ENCODE measurements at regions not wholly inside any gene's neighbourhood (a gene's known extent, or its start where the extent isn't known, plus 50 kb on each side); places are given as distances from the start of the nearest gene placed in this dataset.
A peak's percentile ranks its signal among the peaks of the same experiment; 100 is the strongest.
"Not testable (repeated sequence)": the region's sequence is repeated elsewhere in the genome, so short reads cannot be mapped to it uniquely, and the experiment has no call there.

GRCh38 chr1:121079655-121080054, 104.5 kb downstream of the FAM72B start:
- H3K9me3 ChIP-seq; H3K27ac ChIP-seq; intact Hi-C loops (cut with DNase I); H3K4me3 ChIP-seq; H3K27me3 ChIP-seq; H3K4me1 ChIP-seq; DNase-seq; H3K36me3 ChIP-seq; ATAC-seq: not testable (repeated sequence)

GRCh38 chr1:121080197-121080903, 103.8 kb downstream of the FAM72B start:
- intact Hi-C loops (cut with DNase I); H3K4me1 ChIP-seq; H3K27me3 ChIP-seq; H3K36me3 ChIP-seq; H3K27ac ChIP-seq; H3K9me3 ChIP-seq: not testable (repeated sequence)
- WGBS, 4 donors: 21 to 43% (median 30%) methylated on average over 5 to 11 of the region's 11 CpGs
- peak overlapping the region in 1 of 12 donors; percentile 16 for H3K4me3 ChIP-seq
- DNase-seq (peak in 1 of 5 donors; percentile 14), ATAC-seq (peak in 1 of 4 donors; percentile 54)

GRCh38 chr1:121080904-121081264, 103.3 kb downstream of the FAM72B start:
- WGBS, 4 donors: 41 to 57% (median 46%) methylated on average over 4 to 8 of the region's 8 CpGs
- ATAC-seq; intact Hi-C loops (cut with DNase I): not testable (repeated sequence)

GRCh38 chr1:121081625-121082199, 102.4 kb downstream of the FAM72B start:
- H3K9me3 ChIP-seq; ATAC-seq; H3K4me3 ChIP-seq; DNase-seq; intact Hi-C loops (cut with DNase I); H3K36me3 ChIP-seq; H3K27me3 ChIP-seq; H3K27ac ChIP-seq; H3K4me1 ChIP-seq: not testable (repeated sequence)
- 4 to 37% (median 31%) methylated on average over 1 to 2 of the region's 2 CpGs for WGBS, 4 donors

More at GRCh38 chr1:121080904-121081264, 103.3 kb downstream of the FAM72B start:
- not testable (repeated sequence) for H3K4me1 ChIP-seq, H3K27me3 ChIP-seq, H3K4me3 ChIP-seq, H3K9me3 ChIP-seq, H3K27ac ChIP-seq, H3K36me3 ChIP-seq, DNase-seq

- ATAC-seq; H3K4me1 ChIP-seq; H3K4me3 ChIP-seq; intact Hi-C loops (cut with DNase I); H3K27me3 ChIP-seq; H3K27ac ChIP-seq; H3K36me3 ChIP-seq; DNase-seq; H3K9me3 ChIP-seq: not testable (repeated sequence)
- WGBS, 4 donors: 78 to 83% methylated on average over 1 of the region's 2 CpGs; no CpG with 5 or more reads in 2 of the 4 donors
These were observed 101.1 kb downstream of the FAM72B start for GRCh38 chr1:121082995-121083394.

- H3K27ac ChIP-seq; H3K27me3 ChIP-seq; intact Hi-C loops (cut with DNase I); H3K4me3 ChIP-seq; ATAC-seq; H3K36me3 ChIP-seq; H3K4me1 ChIP-seq; H3K9me3 ChIP-seq; DNase-seq: not testable (repeated sequence)
- 25 to 76% (median 55%) methylated on average over 1 to 3 of the region's 3 CpGs for WGBS, 4 donors
These were observed 97.9 kb downstream of the FAM72B start for GRCh38 chr1:121086249-121086648.

GRCh38 chr1:121087221-121087620, 96.9 kb downstream of the FAM72B start:
- H3K36me3 ChIP-seq; H3K9me3 ChIP-seq; H3K27me3 ChIP-seq; H3K4me1 ChIP-seq; DNase-seq; intact Hi-C loops (cut with DNase I): not testable (repeated sequence)
- Histone ChIP-seq H3K4me3 (peak overlapping the region in 1 of 12 donors; percentile 43), H3K27ac (peak overlapping the region in 1 of 12 donors; percentile 55)
- ATAC-seq: peak in 2 of 4 donors; percentile 26 to 34

- H3K36me3 ChIP-seq; ATAC-seq; H3K27me3 ChIP-seq; H3K4me1 ChIP-seq; H3K9me3 ChIP-seq; H3K27ac ChIP-seq; intact Hi-C loops (cut with DNase I); DNase-seq: not testable (repeated sequence)
- WGBS, 4 donors: 80 to 92% (median 90%) methylated on average over 2 to 3 of the region's 5 CpGs; no CpG with 5 or more reads in 1 of the 4 donors
- H3K4me3 ChIP-seq: peak overlapping the region in 1 of 12 donors; percentile 26
These were observed 95.6 kb downstream of the FAM72B start for GRCh38 chr1:121088568-121088967.

- H3K9me3 ChIP-seq; H3K4me3 ChIP-seq; intact Hi-C loops (cut with DNase I); H3K36me3 ChIP-seq; H3K27me3 ChIP-seq; H3K4me1 ChIP-seq: not testable (repeated sequence)
- DNase-seq (peak in 1 of 5 donors; percentile 26), ATAC-seq (peak; percentile 50 to 86 (median 84))
- WGBS, 4 donors: 46 to 65% (median 60%) methylated on average over 1 to 2 of the region's 2 CpGs; no CpG with 5 or more reads in 1 of the 4 donors
- peak overlapping the region in 1 of 12 donors; percentile 55 for H3K27ac ChIP-seq
These were observed 91.7 kb downstream of the FAM72B start for GRCh38 chr1:121092329-121092968.

- intact Hi-C loops (cut with DNase I); ATAC-seq; DNase-seq; H3K36me3 ChIP-seq; H3K4me1 ChIP-seq; H3K27me3 ChIP-seq; H3K4me3 ChIP-seq; H3K27ac ChIP-seq; H3K9me3 ChIP-seq: not testable (repeated sequence)
- whole genome bisulfite sequencing, 4 donors: 82 to 100% (median 92%) methylated on average over 1 to 2 of the region's 2 CpGs
These were observed 89.1 kb downstream of the FAM72B start for GRCh38 chr1:121095014-121095413.
